GM21619 (cell line): ENCODE measurements at regions not wholly inside any gene's neighbourhood (a gene's known extent, or its start where the extent isn't known, plus 50 kb on each side); places are given as distances from the start of the nearest gene placed in this dataset.

Source experiments
- ATAC-seq: cut with Tn5 transposase; IDR thresholded peaks from one replicate; pipeline ENCODE4 v1.9.1; 2021; ENCODE audit not compliant: unreplicated experiment

DNA sequence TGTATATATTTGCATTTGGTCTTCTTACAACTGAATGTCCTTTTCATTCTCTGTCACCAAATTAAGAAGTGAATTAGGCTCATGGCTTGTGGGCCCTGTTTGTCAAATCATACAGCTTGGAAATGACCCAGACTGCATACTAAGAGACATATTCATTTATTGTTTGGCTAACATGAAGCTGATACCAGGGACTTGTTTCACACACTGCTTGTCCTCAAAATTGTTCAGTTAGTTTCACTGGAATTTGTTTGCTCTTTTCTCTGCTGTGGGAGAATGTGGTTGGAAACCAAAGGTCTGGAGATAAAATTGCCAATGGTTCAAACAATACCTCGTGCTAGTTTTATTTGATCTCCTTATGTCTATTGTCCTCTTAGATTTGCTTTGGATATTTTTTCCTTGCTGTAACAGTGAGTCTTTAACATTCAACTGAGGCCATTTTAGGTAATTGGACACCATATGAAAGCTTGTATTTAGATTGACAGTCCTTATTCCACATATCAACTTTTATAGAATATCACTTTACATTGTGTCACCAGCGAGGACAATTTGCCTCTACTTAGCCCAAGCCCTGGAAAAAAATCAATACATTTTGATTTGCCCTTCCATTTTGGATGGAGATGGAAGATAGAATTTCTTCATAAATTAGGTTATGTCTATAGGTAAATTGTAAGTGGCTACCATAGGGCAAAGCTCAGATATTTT, 144.3 kb upstream of the MTAP start:
- no peak for ATAC-seq

DNA sequence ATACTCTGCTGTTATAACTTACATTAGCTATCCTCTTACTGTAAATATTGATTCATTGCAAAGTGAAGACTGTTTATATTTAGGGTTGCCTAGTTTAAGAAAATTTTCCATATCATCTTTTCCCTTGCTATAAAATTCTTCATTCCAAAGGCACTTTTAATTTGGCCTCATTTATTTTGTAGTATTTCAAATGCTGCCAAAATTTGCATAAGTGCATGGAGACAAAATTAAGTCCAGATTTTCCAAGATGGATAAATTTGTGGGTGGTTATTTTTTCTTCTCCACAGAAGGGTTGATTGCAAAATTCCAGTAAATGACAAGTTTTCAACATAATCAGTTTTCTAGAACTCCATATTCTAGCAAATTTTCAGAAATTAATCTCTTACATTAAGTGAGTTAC, 141.5 kb upstream of the MTAP start:
- ATAC-seq = no peak

DNA sequence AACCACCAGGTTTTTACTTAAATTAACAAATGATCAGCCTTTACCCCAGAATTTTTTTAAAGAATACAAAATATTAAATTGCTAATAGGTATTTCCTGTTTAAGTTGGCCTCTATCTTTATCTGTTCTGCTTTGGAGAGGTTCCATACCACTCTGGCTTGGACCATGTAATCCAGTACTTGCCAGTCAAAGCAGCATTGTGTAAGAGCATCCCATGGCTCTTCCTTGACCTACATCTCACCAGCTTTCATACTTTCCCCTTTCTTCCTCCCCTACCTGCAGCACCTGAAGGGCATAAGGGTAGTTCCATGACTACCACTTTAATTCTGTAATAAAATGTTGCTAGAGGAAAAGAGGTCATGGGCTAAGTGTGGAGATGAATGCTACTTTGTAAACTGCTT, 140.8 kb upstream of the MTAP start:
- no peak for ATAC-seq

DNA sequence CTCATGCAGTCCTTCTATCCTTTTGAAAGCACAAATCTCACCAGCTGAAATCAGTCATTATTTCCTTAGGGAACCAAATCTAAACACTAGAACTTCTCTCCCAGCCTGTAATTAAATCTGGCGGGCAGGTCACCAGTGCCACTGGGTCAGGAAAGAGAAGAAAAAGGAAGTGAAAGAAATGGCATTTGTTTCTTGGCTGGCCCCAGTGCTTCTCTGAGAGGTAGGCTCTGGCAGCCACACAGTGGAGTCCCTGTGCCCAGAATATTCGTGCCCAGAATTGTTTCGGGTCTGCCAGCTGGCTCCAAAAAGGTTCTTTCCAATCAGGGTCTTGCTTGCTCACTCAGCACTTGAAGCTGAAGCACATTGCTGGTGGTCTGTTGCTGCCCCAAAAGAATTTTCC, 133.9 kb upstream of the MTAP start:
- ATAC-seq = no peak

DNA sequence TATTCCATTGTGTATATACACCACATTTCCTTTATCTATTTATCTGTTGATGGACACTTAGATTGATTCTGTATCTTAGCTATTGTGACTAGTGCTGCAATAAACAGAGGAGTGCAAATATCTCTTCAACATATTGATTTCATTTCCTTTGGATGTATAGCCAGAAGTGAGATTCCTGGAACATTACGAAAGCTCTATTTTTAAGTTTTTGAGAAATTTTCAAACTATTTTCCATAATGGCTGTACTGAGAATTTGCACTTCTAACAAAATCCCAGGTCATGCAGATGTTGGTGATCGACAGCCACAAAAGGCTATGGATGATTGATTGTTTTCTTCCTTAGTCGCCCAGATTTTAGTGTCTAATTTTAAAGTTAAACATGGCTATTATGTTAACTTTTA, 132.7 kb upstream of the MTAP start:
- ATAC-seq = no peak

DNA sequence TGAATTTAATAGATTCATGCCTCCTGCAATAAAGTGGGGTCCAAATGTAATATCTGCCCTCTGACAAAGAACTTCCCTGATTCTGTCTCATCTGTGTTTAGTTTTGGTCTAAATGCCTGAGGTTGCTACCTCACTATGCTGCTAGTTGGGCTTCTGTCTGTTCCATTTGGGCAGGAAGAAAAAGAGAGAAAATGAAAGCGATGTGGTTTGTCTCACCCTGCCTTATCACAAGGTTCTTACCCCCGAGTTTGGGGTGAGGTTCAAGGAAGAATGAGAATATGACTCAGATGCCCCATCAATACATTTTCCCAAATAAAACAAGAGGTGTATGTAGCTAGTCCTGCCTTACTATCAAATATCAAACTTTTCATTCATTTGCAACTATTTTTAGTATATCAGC, 132.1 kb upstream of the MTAP start:
- ATAC-seq = no peak

DNA sequence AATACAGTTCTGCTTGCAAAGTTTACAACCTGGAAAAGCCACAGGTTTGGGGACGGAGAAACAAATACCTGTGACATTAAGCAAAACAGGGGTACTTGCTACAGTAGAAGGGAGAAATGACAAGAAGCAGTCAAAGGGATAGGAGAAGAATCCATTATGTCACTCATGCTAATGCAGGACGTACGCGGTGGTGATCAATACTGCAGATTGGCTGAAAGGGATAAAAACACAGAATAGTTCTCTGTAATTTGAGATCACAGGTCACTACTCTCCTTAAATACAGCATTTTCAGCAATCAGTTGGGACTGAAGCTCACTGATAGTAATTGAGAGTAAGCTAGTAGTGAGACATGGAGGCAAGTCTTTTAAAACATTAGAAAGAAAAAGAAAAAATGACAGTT, 130.3 kb upstream of the MTAP start:
- no peak for ATAC-seq

DNA sequence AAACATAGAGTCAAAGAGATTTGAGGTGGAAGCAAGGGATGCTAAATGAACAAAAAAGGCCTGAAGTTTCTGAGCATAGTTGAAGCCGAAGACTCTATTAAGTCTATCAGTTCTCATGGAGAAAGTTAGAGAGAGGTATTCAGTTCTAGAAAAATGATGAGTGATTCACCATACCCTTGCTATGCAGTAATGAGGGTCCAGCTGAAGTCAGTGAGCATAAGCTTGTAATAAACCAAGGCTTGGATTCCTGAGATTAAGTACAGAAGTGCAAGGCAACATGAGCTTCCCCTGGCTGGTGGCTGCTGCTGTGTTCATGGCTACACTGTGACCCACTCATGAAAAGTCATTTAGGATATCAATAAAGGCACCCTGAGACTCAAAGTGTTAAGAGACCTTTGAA, 129.7 kb upstream of the MTAP start:
- ATAC-seq = no peak

DNA sequence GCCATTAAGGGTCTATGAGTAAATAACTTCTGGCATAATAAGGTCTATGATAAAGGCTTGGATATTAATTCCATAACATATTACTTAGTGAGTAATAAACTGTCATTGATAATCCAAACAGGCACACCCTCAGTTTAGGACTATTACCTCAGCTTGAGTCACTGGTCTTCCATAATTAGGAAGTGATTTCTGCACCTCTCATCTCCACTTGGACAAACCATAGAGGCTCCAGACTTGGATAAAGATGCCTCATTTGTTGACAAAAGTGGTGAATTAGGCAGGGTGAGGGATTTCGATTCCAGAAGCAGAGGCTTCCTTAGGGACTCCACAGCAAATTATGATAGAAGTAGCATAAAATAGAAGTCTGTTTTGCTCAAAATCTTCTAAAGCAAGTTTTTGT, 127.5 kb upstream of the MTAP start:
- no peak for ATAC-seq

DNA sequence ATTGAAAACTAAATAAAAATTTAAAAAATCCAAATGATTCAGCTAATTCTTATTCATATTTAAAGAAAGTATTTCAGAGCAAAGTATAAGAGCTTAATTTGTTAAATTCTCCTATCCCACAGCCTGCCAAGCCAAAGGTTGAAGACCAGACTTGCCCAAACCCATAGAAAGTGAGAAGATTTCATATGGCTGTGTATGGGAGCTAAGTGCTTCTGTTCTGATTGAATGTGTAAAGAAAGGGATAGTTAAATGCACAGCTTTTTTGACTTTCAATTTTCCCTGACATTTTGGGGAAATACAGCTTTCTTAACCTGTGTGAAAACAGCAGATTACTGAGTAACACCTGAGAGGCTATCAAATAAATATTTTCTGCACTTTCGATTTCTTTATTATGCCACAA, 125.0 kb upstream of the MTAP start:
- ATAC-seq = no peak

DNA sequence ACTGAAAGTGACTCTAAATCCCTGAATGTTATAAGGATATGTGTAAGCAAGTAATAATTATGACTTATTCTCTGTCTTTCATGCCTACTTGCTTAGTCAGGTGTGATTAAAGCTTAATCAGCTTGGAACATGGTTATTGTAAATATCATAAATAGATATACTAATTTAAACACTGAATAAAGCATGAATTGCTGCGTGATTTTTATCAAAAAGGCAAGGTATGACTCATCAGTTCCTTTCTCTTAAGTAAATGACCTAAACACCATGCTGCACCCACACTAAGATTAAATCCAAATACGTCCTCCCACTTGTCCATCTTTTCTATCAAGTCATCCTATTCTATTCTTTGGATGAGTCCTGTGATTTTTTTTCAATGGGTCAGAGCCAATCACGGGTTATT, 124.6 kb upstream of the MTAP start:
- ATAC-seq = no peak

DNA sequence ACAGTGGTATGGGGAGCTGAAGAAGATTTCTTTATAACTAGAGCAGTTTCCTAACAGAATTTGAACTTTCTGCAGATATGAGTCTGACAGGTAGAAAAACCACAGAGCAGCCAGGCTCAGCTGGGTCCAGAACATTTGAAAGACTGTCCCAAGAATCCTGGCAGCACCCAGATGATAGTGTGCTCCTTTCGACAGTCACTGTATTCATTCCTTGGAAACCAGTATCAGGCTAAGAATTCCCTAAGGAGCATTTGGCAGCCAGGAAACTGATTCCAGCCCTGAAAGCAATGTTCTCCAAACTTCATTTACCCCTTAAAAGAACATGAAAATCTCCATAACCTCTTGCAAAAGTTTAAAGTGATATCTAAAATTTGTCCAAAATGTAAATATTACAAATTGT, 123.0 kb upstream of the MTAP start:
- no peak for ATAC-seq

DNA sequence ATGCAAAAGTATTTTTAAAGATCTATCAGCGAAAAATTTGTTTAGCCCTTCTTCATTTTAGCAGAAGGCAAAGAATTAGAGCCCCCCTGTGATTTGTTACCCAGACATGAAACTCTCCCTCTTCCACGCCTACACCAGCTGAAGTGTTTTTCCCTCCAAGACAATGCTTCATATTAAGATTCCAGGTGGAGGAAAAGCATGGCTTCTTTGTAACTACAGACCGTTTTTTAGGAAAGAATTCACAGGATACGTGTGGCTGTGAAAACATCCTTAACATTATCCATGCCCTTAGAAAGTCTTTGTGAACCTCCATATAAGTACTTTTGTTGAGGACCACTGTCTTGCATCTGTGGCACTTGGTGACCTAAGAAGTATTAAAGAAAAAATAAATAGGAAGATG, 121.8 kb upstream of the MTAP start:
- no peak for ATAC-seq

DNA sequence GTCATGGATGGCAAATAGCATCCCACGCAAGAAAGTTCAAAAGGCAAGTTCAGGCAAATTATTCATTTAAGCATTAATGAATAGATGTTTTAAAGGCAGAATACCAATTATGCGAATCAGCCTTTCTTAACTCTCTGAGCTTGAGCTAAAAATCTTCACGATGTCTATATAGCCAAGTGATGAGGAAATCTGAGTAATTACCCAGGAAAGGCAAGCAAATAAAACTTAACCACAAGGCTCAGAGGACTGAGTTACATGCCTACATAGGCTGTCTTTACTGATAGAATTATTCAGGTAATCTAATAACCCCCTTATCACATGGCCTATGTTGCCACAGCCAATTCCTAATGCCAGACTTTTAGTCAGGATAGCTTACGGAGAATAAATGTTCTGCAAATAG, 120.8 kb upstream of the MTAP start:
- no peak for ATAC-seq

DNA sequence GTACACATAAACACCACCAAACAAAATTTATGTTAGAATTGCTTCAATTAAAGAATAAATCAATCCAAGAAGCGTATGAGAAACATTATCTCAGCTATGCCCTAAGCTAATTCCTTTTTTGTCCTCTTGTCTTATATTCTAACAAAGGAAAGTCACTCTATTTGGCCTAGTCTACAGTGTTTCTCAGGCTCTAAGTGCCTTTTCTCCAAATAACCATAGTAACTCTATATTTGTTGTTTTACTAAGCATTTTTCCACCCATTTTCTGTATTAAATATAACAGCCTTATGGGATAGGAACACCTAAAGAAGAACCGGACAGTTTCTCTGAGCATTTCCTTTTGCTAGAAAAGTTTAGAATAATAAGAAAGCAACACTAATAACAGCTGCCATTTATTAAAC, 120.1 kb upstream of the MTAP start:
- no peak for ATAC-seq

DNA sequence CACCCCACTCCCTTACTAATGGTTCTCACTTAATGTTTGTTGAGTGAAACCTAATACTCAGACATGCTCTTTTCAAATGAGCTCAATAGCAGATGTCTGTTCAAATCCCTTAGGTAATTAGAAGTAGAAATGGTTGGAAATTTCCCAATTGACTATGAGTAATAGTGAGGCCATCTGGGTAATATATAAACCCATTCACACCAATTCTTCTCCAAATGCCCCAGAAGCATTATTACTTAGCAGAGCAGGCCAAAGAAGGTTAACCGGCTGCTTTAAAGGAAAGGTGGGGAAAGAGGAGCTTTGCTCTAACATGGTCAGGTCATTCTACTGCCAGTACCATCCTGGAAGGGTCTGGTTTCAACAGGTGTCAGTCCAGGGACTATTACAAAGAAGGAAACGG, 119.5 kb upstream of the MTAP start:
- no peak for ATAC-seq

DNA sequence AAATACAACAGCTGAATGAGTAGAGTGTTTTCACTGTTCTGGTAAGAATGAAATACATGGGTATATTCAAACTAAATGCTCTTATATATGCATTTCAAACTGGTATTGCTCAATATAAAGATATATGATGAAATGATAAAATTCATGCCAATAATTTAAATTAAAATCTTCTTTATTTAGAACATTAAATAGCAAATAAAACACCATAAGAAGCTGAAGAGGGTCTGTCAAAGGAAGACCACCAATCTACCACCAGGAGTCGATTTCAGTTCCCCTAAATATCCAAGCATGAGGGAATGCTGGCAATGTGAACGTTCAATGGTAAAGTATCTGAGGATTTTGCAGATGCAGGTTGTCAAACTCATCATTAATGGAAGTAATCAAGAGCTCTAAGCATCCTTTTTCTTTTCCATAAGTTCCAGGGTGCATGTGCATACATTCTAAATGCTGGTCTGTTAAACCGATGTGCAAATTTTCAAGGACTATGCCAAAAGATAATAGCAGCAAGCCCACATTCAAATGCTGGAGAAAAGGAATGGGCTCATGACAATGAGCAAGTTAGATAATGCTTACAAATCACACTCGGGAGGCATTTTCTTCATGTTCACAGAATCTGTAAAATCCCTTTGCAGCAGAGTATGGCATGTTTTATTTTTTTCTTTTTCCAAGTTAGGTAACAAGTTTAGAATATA, 118.8 kb upstream of the MTAP start:
- ATAC-seq = no peak

DNA sequence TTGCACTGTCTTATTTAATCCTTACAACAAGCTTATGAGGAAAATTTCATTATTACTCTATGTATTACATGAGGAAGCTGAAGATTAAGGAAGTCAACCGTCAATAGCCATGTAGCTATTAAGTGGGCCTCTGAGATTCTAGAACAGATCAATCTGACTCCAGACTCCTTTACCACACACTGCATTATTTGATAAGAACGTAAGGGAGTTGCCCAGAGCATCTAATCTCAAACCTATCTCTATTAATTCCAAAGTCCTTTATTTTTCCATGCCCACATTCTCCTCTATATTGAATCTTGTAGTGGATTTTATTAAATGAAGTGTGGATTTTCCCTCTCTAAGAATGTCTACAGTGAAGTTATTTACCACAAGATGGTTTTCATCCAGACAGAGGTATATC, 118.2 kb upstream of the MTAP start:
- no peak for ATAC-seq

DNA sequence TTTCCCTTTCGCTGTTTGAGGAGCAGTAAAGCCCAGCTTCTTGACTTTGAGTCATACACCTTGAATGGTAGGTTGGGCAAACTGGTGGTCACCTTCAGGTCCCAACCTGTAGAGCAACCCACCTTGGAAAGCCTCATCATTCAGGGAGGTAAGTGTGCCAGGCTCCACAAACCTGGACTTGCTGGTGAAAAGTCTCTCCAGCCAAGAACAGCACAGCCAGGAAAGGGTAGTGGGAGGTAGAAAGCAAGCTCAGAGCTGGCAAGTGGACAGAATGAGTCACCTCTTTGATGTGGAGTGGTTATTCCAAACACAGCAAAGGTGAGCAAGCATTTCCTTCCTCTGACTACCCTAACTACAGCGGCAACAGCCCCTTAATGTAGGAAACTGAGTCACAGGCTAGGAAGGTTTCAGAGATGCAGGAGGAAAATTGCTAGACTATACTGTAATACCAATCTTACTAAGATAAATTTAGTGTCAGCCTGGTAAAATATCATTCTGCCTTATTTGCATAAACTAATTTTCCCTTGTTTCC, 117.5 kb upstream of the MTAP start:
- ATAC-seq = no peak

DNA sequence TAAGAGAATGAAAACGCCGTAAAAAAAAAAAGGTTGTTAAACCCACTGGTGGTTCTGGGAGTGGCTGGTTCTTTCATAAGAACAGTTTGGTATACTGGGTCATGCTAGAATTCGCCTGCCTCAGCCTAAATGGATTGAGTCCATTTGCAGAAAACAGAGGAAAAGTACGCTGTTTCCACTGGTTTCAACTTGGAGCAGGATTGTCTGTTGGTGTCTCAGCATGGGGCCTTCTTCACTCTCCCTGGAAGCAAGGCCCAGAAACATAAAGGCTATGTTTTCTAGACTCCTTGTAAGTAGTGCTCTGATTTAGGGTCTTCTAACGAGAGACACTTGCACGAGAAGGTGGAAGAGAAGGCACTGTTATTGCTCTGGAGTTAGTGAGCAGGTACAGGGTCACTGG, 116.9 kb upstream of the MTAP start:
- ATAC-seq = no peak

DNA sequence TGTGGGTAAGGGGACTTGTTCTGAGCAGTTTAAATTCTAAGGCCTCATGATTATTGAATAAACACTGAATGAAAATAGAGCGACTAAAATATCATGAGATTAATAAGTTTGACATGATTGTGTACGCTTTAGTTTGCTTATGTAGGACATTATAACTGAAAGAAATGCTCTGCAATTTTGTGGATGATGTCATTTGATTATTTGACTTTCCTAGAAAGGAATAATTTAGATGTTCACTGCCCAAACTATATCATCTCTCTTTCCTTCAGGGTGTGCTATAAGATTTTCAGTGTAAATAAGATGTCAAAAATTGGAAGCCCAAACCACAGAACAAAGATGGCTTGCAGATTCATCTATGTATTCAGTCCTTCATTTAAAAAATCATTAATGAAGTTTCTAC, 115.7 kb upstream of the MTAP start:
- no peak for ATAC-seq

DNA sequence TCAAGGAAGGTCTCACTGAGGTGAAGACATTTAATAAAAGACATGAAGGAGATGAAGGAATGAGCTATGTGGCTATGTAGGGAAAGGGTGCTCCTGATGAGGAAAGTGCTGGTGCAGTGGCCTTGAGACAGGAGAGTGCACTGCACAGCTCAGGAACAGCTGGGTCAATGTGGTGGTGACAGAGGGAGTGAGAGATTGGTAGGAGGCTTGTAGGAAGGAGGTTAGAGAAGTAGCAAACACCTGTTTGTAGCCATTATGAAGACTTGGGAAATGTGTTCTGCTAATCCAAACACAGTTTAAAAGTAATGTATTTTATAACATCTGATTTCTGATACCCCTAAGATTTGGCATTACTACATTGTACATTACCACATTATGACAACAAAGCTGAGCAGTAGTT, 115.1 kb upstream of the MTAP start:
- no peak for ATAC-seq
